HG02642 (cell line): ENCODE measurements at regions not wholly inside any gene's neighbourhood (a gene's known extent, or its start where the extent isn't known, plus 50 kb on each side); places are given as distances from the start of the nearest gene placed in this dataset.

Experiments used
- ATAC-seq: cut with Tn5 transposase; IDR thresholded peaks from one replicate; pipeline ENCODE4 v1.9.1; 2021; ENCODE audit warnings: mild to moderate bottlenecking; ENCODE audit not compliant: unreplicated experiment, poor library complexity

DNA sequence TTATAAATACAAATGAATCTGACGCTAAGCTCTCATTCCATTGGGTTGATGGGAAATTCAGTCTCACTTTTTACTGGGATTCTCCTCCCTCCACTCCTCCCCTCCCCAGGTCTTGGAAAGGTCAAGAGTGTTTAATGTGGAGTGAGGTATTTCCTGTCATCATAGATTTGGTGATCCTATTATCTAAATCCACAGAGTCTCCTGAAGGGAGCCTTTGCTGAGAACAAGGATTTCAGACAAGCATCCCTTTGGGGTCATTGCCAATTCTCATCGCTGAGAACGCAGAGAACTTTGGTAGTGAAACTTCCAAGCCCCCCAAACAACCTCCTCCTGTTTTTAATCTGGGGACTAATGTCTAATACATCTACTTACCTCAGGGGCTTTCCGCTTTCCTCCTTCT lies 297.9 kb downstream of the OTOL1 start:
- ATAC-seq, result no peak

DNA sequence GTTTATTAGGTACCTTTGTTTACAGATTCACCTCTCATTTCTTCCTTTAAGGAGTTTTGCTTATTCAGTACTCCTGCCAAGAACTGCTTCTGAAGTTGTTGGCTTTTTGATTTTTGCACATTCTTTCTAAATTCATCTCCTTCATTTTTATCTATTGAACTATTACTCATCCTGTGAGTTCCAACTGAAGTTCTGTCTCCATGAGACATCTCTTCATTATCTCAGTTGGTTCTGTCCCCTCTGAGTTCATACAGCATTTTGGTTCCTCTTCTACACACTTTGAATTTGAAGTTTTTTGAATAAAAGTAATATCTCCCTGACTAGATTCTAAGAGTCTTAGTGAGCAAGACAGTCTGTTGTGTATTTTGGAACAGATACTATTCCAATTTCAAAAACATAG lies 299.7 kb downstream of the OTOL1 start:
- ATAC-seq, result no peak

DNA sequence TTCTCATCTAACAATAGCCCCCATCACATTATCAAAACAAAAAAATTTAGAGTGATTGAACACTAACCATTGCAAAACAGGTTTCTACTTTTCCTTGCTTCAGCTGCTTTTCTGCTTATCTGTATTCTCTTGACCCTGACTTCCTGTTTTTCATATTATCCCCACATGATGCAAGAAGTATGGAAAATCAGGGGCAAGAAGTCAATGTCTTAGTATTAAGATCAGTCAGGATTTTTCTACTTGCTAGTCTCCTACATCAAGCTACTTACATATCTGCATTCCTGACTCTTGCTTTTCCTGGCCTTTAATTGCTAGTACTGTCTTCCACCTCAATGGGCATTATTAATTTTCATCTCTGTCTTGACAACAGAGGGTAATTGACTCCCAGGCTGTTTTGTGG lies 300.2 kb downstream of the OTOL1 start:
- ATAC-seq, result no peak

DNA sequence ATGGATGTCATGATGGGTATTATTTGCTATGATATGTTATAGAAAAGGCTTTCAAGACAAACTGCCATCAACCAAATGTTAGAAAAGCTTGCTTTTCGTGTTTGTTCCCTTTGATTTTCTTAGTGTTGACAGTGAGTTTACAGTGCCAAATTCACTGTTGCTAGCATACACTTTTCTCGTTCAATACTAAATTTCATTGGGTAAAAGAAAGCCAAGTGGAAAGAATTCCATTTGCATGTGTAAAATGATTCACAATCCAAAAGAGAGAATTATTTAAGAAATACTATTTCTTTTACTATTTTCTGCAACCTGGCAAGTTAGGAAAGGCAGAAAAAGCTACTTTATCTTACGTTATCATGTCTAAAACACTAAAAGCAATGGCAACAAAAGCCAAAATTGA lies 301.4 kb downstream of the OTOL1 start:
- no peak for ATAC-seq

DNA sequence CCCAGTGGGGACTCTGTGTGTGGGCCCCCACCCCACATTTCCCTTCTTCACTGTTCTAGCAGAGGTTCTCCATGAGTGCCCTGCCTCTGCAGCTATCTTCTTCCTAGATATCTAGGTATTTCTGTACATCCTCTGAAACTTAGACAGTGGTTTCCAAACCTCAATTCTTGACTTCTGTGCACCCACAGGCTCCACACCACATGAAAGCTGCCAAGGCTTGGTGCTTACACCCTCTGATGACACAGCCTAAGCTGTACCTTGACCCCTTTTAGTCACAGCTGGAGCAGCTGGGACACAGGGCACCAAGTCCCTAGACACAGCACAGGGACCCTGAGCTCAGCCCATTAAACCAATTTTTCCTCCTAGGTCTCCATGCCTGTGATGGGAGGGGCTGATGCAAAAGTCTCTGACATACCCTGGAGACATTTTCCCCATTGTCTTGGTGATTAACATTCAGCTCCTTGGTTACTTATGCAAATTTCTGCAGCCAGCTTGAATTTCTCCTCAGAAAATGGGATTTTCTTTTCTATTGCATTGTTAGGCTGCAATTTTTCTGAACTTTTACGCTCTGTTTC lies 304.5 kb downstream of the OTOL1 start:
- ATAC-seq, result no peak

DNA sequence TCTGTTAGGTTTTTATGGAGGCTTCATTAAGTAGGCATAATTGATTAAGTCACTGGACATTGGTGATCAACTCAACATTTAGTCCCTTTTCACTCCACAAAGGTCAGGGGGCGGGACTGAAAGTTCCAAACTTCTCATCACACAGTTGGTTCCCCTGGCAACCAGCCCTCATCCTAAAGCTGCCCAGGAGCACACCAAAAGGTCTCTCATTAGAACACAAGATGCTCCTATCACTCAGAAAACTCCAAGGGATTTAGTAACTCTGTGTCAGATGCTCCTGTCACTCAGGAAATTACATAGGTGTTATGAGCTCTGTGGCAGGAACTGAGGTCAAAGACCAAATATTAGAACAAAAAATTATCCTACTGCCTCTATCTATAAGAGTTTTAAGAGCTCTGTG lies 321.5 kb downstream of the OTOL1 start:
- no peak for ATAC-seq

DNA sequence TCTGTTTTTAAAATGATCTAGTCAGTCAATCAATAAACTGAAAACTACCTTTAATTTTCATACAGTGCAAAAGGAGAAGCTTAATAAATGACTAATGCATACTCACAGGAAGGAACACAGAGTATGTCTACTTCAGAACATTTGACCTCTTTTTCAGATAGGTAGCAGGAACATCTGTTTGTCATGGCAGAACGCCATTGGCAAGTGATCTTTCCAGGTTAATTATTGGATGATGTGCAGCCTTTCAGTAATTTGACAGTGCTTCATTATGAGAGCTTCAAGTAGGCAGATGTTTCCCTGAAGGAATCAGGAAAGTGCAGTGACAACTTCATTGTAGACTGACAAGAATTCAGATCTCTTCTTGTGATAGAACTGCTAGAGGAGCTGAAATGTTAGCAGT lies 325.0 kb downstream of the OTOL1 start:
- no peak for ATAC-seq

DNA sequence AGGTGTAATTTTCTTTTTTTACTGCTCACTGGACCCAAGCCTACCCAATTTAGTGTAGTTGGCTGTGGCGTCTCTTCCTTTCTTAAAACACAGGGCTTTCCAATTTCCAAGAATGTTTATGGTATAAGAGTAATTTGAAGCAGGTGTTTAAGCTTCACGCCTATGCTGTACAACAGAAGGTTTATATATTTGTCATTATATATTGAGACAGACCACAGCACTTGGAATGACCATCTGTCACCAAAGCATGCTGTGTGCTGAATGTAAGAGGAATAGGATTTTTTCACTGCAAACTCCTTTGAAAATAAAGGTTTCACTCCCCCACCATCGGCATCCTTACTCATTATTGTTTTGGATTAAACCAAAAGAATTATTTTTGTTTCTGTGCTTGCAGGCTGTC lies 325.7 kb downstream of the OTOL1 start:
- ATAC-seq, result no peak

DNA sequence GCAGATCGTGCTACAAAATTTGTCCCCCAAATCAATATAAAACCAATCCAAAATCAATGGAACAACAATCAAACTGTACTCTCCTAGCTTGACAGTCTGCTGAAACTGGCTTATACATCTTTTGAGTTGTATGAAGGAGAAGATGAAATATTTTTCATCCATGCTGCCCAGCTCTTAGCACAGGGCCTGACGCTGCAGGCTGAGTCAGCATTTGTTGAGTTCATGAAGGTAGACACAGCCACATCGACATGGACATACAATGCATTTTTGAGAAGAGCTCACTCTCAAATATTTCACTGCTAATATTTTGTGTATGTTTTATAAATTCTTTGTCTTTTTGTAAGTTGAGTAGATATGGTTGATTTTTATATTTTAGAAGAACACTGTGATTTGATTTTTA lies 327.3 kb downstream of the OTOL1 start:
- ATAC-seq, result no peak

DNA sequence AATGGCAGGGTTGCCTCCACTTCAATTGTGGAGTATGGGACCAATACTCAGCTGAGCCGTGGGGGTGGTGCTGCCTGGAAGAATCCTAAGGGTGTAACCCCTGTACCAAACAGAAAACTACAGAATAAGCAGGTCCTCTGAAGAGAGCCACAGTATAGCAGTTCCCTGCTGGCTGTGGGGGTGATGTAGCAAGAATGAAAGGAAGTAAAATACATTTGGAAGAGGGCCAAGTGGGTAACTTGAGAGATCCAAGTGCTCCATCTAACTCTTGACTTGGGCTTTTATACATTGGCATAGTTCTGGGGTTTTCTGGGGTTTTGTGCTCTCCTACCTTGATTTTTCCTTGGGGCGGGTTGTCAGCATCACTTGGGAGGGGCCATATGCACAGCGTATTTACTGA lies 341.4 kb downstream of the OTOL1 start:
- no peak for ATAC-seq

DNA sequence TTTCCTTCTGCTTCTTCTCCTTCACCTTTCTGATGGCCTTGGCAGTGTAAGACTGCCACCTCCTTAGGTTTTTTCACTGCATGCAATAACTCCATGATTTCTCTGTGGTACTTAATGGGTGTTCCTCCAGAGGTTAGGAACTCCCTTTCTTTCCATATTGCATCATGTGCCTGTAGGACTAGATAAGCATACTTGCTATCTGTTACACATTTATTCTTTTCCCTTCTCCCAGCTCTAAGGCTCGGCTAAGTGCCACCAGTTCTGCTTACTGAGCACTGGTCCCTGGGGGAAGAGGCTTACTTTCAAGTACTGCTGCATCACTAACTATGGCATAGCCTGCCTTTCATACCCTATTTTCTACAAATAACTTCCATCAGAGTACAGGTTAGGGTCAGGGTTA lies 351.8 kb downstream of the OTOL1 start:
- no peak for ATAC-seq

DNA sequence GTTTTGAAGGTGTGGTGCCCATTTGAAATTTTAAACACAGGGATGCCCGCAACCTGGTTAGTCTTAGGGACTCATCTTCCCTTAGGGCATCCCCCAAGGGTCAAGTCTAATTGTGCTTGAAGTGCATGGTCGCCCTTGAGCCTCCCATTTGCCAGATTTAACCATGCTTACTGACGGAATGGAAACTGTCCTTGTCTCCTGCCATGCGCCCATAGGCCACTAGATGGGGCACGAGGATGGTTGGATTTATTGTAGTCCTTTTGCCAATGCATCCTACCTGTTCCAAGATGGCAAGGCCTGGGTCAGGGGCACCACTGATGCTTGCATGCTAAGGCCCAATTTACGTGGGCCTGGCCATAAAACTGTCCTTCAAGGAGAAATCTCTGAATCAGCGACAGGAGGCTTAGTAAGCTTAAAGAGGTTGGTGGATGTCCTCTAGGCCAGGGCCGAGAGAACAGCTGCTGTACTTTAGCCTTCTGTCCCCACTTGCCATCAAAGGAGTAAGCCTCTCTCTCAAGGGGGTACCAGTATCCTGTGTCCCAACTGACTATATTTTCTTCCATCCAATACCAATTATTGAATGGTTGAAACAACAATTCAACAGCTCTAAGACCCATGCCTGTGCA lies 355.4 kb downstream of the OTOL1 start:
- peak; percentile 91 for ATAC-seq

DNA sequence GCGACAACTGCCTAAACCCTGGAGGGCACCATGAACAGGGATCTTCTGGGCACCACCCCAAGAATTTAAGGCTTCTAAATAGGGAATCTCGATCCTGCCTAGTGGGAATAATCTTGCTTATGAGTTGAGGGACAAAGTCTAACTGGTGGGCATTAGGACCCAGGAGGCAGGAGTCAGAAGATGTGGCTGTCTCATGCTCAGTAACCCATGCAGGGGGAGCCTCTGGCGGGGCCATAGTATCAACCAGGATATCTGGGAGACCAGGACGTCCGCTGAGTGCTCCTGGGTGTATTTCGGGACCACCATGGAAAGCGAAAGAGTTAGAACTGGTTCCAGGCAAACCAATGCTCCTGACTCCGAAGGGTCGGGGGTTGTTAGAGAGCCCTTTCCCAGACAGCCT lies 356.1 kb downstream of the OTOL1 start:
- ATAC-seq, result no peak

DNA sequence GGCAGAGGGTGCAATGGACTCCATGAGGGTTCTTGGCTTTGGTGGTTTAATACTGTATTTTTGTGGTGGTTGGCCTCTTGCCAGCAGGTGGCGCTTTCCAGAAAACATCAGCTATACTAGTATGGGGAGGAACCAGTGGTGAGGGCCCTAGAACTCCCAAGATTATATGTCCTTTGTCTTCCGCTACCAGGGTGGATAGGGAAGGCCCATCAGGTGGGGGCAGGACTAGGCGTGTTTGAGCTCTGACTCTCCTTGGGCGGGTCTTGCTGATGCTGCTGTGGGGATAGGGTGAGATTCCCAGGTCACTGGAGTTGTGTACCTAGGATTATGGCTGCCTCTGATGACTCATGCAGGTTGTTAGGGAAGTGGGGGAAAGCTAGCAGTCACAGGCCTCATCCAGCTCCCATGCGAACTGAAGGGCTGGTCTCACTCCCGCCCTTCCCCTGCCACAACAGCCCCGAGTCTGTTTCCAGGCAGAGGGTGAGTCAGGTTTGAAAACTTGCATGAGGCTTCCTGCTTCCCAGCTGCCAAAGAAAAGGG lies 357.7 kb downstream of the OTOL1 start:
- ATAC-seq, result peak; percentile 56

DNA sequence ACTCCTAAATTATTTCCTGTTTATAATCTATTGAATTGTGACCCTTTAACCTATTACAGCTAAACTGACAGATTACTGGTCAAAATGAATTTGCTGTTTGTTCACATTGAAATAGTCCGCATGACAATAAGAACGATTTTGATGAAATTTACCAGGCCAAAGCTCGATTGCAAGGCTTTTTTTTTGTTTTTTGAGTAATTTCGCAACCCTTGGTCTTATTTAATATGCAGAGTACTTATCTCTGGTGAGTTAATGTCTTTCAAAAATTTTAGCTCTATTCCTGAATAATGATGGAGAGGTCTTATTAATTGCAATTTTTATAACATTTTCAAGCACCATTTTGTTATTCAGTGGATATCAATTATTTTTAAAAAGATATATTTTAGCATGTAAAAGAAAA lies 362.4 kb downstream of the OTOL1 start:
- ATAC-seq, result no peak

DNA sequence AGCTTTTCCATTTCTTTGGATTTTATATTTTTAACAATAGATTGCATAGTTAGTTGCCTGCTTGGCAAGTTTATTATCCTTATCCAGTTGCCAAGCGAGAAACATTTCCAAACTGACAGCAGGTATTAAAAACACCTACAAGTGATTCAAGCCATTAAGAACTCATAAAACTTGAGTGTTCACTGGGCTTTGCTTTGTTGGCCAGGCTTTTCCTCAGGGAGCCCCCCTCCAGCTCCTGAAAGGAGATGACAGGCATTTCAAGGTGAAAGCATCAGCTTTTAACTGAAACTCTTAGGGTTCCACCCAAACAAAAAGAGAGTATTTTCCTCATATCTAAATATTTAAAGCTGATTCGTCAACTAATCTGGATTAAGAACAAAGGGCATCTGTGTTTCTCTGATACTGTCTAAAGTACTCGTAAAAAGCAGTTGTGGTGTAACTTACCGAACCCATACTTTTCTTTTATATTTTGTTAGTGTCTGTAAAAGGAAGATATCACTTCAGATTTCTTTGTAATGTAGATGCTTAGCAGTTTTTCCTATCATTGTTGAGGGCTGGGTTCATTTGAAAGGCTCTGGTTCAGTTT lies 363.4 kb downstream of the OTOL1 start:
- no peak for ATAC-seq

DNA sequence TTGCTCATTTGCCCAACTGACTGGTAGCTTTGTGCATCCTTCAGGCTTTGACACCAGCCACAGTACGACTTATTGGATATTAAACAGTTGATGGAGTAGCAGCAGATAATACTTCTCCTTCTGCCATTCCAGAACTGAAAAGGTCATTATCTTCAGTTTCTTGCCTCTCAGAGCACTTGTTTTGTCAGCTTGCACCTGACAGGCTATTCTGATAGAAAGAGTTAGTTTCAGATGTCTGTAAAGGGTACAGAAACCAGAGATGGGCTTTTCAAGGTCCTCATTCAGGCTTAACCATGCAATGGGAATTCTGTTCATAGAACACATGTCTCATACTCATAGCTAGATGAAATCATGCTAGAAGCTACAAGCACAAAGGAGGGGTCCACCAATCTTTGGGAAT lies 367.2 kb downstream of the OTOL1 start:
- no peak for ATAC-seq

DNA sequence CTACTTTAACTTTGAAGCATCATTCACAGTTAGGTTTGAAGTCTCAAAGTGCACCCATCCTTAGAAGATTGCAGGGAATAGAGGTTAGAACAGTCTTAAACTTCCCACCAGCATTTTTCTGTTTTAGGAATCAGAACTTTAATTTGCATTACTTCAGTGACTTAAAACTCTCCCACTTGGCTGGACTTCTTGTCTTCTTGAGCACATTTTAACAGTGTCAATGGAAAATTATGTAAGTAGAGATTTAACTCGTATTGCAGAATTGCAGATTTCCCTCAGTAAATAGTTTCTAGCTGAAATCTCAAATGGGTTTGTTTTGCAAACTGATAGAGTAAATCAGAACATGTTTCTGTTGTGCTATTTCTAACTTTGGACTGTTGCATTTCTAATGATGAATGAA lies 369.6 kb downstream of the OTOL1 start:
- no peak for ATAC-seq

DNA sequence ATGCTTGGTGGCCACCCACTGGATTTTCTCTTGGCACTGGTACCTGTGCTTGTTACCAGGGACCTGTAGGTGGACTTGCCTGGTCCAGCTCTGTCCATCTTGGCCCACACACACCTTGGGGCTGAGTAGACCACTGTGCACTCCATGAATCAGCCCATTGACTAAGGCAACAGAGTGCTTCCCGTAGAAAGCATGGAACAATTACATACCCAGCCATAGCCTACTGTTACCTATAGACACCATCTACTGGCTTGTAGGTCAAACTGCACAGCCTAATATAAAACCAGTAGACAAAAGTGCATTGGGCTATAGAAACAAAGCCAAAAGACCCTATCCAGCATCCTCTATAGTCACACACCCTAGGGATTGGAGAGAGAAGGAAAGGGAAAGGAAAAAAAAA lies 378.9 kb downstream of the OTOL1 start:
- ATAC-seq, result no peak

DNA sequence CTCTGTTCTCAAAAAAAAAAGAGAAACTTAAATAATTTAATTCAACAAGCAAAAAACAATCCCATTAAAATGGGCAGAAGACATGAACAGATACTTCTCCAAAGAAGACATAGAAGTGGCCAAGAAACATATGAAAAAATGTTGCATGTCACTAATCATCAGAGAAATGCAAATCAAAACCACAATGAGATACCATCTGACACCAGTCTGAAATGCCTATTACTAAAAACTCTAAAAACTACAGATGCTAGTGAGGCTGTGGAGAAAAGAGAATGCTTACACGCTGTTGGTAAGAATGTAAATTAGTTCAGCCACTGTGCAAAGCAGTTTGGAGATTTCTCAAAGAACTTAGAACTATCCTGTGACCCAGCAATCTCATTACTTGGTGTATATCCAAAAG lies 382.9 kb downstream of the OTOL1 start:
- no peak for ATAC-seq

DNA sequence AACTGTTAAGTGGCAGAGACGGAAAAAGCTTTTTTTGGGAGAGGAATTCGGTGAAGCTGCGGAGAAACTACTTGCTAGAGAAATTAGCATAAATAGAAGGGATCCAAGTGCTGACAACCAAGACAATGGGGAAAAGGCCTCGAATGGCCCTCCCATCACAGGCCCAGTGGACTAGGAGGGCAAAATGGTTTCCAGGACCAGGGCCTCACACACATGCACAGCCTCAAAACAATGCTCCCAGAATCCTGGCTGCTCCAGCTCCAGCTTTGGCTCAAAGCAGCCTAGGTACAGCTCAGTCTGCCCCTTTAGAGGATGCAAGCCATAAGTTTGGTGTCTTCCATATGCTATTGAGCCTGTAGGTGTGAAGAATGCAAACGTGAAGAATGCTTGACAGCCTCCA lies 388.2 kb downstream of the OTOL1 start:
- ATAC-seq, result no peak

DNA sequence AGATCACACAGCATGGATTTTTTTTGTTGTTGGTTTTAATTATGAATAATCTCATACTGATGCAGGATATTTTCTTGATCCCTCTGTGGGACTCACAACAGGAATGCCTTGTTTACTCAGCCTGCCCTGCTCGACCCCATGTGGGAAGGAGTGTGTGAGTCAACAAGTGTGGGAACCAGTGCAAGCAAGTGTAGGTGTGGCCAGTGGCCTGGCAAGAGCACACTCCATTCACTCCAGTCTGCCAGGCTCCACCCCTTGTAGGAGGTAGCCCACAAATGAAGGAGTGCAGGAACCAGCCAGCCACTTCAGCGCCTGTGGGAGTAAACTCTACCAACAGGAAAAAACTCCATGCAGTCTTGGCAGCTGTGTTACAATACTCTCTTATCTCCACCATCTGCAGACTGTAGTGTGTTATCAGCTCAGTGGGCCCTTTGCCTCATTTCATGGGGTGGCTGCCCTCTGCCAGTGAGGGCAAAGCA lies 393.6 kb downstream of the OTOL1 start:
- no peak for ATAC-seq
